ENCODE measurements at regions not wholly inside any gene's neighbourhood (a gene's known extent, or its start where the extent isn't known, plus 50 kb on each side); places are given as distances from the start of the nearest gene placed in this dataset.

- TF ChIP-seq CTCF (IDR thresholded peaks at IDR 0.05) (no peak), POLR2A (IDR thresholded peaks at IDR 0.05) (no peak)
Measured at GRCh38 chr11:69380921-69381581, 87.1 kb downstream of the MYEOV start.

Data from Peyer's patch (tissue), 4 donors.